GM21390 (cell line): ENCODE measurements at regions not wholly inside any gene's neighbourhood (a gene's known extent, or its start where the extent isn't known, plus 50 kb on each side); places are given as distances from the start of the nearest gene placed in this dataset.
"Not testable (repeated sequence)": the region's sequence is repeated elsewhere in the genome, so short reads cannot be mapped to it uniquely, and the experiment has no call there.

Source experiments
- ATAC-seq: cut with Tn5 transposase; IDR thresholded peaks from one replicate; pipeline ENCODE4 v1.9.1; 2021; ENCODE audit not compliant: unreplicated experiment

DNA sequence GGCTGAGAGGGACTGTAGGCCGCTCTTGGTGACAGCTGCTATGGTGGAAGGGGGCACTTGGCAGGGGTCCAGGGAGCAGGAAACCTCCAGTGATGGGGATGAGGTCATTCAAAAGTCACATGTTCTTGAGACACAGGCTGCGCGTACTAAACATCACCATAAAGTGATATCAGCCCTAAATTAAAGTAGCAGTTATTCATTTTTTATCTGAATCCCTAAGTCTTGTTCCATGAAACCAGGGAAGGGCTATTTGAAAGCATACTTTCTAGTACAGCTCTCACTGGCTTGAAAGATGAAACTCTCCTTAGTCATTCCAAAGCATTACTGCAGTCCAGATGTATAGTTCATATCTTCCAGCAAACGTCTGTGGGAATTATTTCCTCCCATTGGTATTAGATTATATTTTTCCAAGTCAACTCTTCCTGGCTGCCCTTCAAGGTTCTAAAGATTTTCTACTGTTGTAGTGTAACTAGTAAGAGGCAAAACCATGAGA lies 373.1 kb downstream of the CD109 start:
- ATAC-seq, result no peak

DNA sequence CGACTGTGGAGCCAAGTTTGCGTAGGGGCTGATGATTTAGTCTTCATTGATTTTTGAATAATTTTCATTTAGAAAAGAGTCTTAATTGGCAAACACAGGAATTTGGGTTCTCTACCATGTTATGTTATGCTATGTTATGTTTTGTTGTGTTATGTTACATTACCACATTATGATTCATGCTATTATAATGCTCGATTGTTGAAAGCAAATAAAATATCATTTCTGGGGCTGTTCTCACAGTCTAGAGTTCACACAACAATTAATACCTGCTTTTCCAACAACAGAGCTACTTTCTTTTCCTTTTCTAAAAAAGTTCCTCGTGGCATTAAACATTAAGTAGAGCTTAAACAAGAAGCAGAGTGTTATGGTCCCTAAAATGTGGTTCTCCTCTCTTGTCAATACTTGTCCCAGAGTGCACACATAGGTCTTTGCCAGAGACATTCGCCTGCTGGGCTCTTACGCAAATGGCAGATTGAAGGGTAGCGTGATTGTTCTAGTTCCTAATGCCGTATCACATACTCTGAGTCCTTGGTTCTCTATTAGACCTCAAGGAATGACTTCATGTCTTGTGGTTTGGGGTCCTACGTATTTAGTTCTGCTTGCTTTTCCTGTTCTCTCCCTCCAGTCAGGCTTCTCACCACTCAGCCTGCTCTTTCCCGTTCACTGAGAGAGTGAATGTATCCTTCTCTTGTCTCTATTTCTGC lies 370.3 kb downstream of the CD109 start:
- no peak for ATAC-seq

DNA sequence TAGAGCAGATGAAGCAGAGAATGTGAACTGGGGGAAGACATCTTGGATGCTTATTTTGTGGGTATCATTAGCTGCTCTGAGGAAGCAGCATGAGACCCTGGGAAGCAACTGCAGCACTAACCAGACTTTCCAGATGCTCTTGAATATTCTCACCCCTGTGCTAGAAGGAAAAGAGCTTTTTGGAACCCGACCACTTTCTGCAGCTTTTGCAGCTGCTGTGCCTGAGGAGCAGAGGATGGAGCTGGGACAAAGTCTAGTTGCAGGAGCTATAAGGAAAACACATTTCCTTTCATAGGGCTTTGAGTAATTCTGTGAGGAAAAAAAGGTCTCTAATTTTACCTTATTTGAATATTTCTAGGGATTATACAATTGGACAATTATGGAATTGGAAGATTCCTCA lies 369.7 kb downstream of the CD109 start:
- no peak for ATAC-seq

- no peak for ATAC-seq
These were observed 367.4 kb downstream of the CD109 start for GRCh38 chr6:74063391-74063790.

- no peak for ATAC-seq
These were observed 365.2 kb downstream of the CD109 start for GRCh38 chr6:74061201-74061600.

- ATAC-seq, result no peak
These were observed 364.4 kb downstream of the CD109 start for GRCh38 chr6:74060354-74060753.

GRCh38 chr6:74058606-74059005 lies 362.6 kb downstream of the CD109 start:
- ATAC-seq, result no peak

DNA sequence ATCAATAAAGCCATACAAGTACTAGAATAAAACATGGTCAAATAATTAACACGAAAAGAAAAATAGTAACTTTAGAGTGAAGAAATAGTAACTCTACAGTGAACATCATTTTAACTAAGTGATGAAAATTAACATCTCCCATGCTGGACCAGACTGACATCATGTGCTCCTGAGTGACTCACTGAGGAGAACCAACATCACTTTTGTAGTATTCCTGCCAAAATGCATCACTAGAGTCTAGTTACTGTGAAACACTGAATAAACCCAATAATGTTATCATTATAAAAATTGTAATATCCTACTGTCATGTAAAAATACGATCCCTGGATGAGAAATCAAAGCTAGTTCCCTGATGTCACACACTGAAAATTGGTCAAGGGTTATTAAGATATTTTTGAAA lies 361.3 kb downstream of the CD109 start:
- no peak for ATAC-seq

- no peak for ATAC-seq
These were observed 358.2 kb downstream of the CD109 start for GRCh38 chr6:74054190-74054589.

- no peak for ATAC-seq
These were observed 354.9 kb downstream of the CD109 start for GRCh38 chr6:74050921-74051320.

DNA sequence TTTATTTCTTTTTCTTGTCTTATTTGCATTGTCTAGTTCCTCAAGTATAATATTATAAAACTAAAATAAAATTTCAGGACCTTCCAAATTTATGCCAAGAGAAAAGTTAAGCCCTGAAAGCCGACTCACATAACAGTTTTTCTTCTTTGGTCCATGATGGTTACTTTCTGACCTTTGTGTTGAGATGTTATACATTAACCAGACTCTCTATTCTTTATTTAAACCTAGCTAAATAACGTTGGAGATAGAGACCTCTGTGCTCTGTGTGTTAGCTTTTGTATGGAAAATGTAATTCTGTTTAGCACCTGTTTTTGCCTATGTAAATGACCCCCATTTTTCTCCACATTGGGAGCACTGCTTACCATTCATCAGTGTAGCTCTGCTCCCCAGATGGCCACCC lies 352.4 kb downstream of the CD109 start:
- ATAC-seq, result no peak

GRCh38 chr6:74044417-74045096 lies 348.6 kb downstream of the CD109 start:
- ATAC-seq, result no peak

DNA sequence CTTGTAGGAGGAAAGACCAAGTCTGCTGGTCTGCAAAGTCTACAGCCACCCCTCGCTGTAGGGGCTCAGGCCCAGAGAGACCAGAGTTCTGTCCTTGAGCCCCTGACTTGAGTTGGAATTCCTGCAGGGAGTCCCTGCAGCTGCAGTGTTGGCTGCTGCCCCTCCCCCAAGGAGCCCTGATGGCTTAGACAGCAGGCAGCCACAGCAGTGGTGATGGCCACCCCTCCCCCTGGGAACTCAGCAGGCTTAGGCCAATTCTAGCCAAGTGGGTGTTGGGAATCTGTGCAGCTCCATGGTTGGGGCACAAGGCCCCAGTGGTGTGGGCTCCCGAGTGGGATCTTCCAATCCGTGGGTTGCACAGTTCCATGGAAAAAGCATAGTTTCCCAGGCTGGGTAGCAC lies 345.4 kb downstream of the CD109 start:
- ATAC-seq, result no peak

DNA sequence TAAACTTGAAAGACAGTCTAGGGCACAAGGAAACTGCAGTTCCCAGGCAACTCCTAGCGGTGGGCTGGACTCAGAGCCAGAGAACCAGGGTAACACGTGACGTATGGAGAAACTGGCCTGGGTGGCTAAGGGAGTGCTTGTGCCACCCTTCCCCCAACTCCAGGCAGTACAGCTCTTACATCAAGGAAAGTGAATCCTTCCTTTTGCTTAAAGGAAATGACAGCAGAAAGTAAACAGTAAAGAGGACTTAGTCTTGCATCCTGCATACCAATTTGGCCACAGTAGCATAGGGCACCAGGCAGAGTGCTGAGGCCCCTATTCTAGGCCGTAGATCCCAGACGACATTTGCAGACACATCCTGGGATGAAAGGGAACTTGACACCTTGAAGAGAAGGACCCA lies 322.8 kb downstream of the CD109 start:
- ATAC-seq, result no peak

DNA sequence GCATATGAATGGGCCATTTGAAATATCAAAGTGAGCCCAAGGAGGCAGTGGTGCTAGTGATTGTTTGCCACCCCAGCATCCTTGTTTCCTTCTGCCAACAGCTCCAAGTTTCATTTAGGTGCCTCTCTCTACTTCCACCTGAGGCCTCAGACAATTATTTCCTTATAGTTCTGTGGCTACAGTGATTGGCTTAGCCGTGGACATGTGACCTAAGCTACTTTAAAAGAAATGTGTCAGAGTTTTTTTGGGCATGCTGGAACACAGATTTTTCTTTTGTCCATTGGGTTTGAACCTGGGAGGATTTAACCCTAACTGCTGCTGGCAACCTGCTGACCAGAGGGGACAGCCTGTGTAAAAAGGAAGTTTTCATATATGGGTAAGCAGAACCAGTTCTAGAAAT lies 319.4 kb downstream of the CD109 start:
- no peak for ATAC-seq

DNA sequence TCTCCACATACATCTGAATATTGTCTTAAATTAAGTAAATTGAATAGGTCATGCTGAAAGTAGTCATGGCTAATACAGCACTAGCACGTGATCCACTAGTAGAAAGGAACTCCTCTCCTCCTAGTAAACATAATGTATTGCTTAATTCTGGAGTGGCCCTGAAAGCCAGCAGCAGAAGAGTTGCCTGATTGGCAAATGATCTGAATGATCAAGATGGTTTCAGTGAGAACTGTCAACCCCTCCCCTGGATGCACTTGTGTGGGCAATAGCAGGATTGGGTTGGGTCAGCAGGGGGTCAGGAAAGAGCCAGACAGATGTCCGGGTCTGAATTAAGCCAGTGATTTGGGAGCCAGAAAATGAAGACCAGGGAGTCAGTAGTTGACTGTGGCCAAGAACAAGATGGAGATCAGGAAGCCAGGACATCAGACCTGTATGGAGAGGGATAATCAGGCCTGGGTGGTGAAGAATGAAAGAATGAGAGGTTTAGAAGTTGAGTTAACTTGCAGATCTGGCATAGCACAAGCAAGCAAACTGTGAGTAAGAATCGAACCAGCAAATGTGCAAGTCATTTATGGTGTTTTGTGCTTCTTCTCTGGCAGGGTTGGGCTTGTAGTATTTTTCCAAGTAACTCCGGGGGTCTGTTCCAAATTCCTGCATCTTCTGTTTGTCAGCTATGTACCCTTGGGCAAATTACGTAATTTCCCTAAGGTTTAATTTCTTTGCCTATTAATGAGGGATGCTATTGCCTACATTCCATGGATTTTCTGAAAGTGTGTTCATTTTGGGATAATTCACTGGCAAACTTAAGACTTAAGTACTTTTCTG lies 304.9 kb downstream of the CD109 start:
- no peak for ATAC-seq

- ATAC-seq, result not testable (repeated sequence)
These were observed 294.7 kb downstream of the CD109 start for GRCh38 chr6:73990609-73991238.

DNA sequence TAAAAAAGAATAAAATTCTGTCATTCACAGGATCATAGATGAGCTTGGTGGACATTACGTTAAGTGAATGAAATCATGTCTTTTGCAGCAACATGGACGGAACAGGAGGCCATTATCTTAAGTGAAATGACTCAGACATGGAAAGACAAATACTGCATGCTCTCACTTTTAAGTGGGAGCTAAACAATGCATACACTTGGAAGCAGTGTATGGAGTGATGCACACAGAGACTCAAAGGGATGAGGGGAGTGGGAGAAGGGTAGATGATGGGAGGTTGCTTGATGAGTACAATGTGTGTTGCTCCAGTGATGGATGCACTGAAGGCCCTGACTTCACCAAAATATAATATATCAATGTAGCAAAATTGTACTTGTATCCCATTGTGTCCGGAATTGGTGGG lies 293.4 kb downstream of the CD109 start:
- ATAC-seq, result no peak

DNA sequence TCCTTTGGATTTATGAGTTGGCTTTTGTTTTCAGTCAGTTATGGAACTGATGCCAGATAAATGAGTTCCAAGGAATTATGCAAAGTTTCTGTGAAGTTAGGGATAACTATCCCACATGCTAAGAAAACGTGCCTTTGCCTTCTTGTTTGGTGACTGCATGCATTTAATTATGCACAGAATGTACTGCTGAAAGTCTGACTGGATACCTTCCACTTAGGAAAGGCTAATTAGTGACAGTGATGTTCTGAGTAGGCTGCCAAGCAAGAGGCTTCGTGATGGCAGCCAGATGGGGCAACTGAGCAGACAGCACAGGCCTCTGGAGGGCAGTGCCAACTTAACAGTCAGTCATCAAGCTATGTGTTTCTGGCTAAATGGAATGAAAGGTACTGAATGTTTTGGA lies 289.9 kb downstream of the CD109 start:
- no peak for ATAC-seq

GRCh38 chr6:73984571-73985210 lies 288.7 kb downstream of the CD109 start:
- no peak for ATAC-seq

GRCh38 chr6:73983367-73983766 lies 287.4 kb downstream of the CD109 start:
- ATAC-seq, result no peak
